HepG2 (cell line): ENCODE measurements at regions not wholly inside any gene's neighbourhood (a gene's known extent, or its start where the extent isn't known, plus 50 kb on each side); places are given as distances from the start of the nearest gene placed in this dataset.

ENCODE experiments used
- AKNA ChIP-seq: sonication (generic); formaldehyde crosslinking; IDR thresholded peaks from 2 replicates; pipeline ENCODE4 v1.4.0; 2020; ENCODE audit warnings: missing genetic modification reagents, borderline replicate concordance
- BCLAF1 ChIP-seq: fragments of 450-650 bp; IDR thresholded peaks from 2 replicates; pipeline ENCODE4 v1.6.1; 2017; ENCODE audit warnings: mild to moderate bottlenecking
- DR1 ChIP-seq: sonication (generic); formaldehyde crosslinking; IDR thresholded peaks from 2 replicates; pipeline ENCODE4 v1.8.0; 2021; ENCODE audit warnings: mild to moderate bottlenecking, missing genetic modification reagents, inconsistent platforms
- ETV5 ChIP-seq: IDR thresholded peaks from 2 replicates; pipeline ENCODE4 v1.6.1; 2018; ENCODE audit warnings: missing biosample characterization, missing genetic modification reagents, inconsistent platforms, borderline replicate concordance
- NFIB ChIP-seq: sonication (generic); formaldehyde crosslinking; IDR thresholded peaks from 2 replicates; pipeline ENCODE4 v1.9.0; 2021; ENCODE audit warnings: missing genetic modification reagents, mild to moderate bottlenecking, borderline replicate concordance
- SRSF1 ChIP-seq: fragments of 200-400 bp; formaldehyde crosslinking; optimal IDR thresholded peaks from 2 replicates; pipeline ENCODE3; 2017; ENCODE audit warnings: mild to moderate bottlenecking, low read depth, low read length, moderate library complexity
- ZNF280D ChIP-seq: sonication (generic); formaldehyde crosslinking; IDR thresholded peaks from 2 replicates; pipeline ENCODE4 v1.5.1; 2020; ENCODE audit warnings: mild to moderate bottlenecking, missing genetic modification reagents
- ZNF546 ChIP-seq: sonication (generic); formaldehyde crosslinking; conservative IDR thresholded peaks from 2 replicates; pipeline ENCODE4 v1.8.1; 2023; ENCODE audit warnings: mild to moderate bottlenecking, missing genetic modification reagents
- ZNF572 ChIP-seq: sonication (generic); formaldehyde crosslinking; IDR thresholded peaks from 2 replicates; pipeline ENCODE4 v1.5.1; 2020; ENCODE audit warnings: mild to moderate bottlenecking, missing genetic modification reagents
- ZNF768 ChIP-seq: sonication (generic); formaldehyde crosslinking; IDR thresholded peaks from 2 replicates; pipeline ENCODE4 v1.4.0; 2020; ENCODE audit warnings: missing genetic modification reagents
- ZNF800 ChIP-seq: sonication (generic); formaldehyde crosslinking; IDR thresholded peaks from 2 replicates; pipeline ENCODE4 v1.4.0; 2020; ENCODE audit warnings: missing genetic modification reagents
- ZNF878 ChIP-seq: sonication (generic); formaldehyde crosslinking; IDR thresholded peaks from 2 replicates; pipeline ENCODE4 v1.8.1; 2023; ENCODE audit warnings: mild to moderate bottlenecking, missing genetic modification reagents, moderate library complexity
- ZNF879 ChIP-seq: sonication (generic); formaldehyde crosslinking; IDR thresholded peaks from 2 replicates; pipeline ENCODE4 v1.8.1; 2023; ENCODE audit warnings: missing genetic modification reagents

GRCh38 chr13:29923554-29924481, 73.4 kb upstream of the UBL3 start (continued):
- TF ChIP-seq NFIB (CRISPR knock-in tag) = no peak
- no peak; the same call in 1 of the 2 replicates for TF ChIP-seq ZNF572 (CRISPR knock-in tag)
- TF ChIP-seq ZNF879 (CRISPR knock-in tag) = no peak
- peak; percentile 61; the same call in 1 of the 2 replicates for TF ChIP-seq ZNF280D (CRISPR knock-in tag)
- TF ChIP-seq DR1 (CRISPR knock-in tag) = no peak
- no peak for TF ChIP-seq ZNF546
- no peak for TF ChIP-seq AKNA
- TF ChIP-seq BCLAF1 = no peak
- peak; percentile 66; the same call in 1 of the 2 replicates for TF ChIP-seq ETV5
- TF ChIP-seq ZNF768 (CRISPR knock-in tag) = peak; percentile 64; the same call in 1 of the 2 replicates
- TF ChIP-seq SRSF1 = no peak
- TF ChIP-seq ZNF800 (CRISPR knock-in tag) = no peak; the same call in 1 of the 2 replicates
- peak; percentile 60; the same call in 1 of the 2 replicates for TF ChIP-seq ZNF878
